ENCODE measurements at regions not wholly inside any gene's neighbourhood (a gene's known extent, or its start where the extent isn't known, plus 50 kb on each side); places are given as distances from the start of the nearest gene placed in this dataset.

DNA sequence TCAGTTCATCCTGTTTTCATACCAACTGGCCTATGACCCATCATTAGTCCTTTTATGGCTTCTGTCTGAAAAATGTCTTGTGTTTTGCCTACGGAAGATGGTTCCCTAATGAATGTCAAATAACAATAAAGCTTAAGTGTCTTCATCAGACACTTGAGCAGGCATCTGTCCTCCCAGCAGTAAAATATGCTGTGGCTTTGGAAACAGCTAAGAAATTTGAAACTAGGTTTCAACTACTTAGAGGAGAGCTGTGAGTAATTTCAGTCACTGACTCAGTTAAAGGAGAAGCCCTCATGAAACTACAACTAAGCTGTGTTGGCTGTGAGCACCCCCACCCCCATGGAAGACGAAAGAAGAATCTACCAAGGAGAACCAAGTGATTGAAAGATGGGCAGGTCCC, 409.4 kb upstream of the PPP2R3A start:
- TF ChIP-seq, protein P1, sequence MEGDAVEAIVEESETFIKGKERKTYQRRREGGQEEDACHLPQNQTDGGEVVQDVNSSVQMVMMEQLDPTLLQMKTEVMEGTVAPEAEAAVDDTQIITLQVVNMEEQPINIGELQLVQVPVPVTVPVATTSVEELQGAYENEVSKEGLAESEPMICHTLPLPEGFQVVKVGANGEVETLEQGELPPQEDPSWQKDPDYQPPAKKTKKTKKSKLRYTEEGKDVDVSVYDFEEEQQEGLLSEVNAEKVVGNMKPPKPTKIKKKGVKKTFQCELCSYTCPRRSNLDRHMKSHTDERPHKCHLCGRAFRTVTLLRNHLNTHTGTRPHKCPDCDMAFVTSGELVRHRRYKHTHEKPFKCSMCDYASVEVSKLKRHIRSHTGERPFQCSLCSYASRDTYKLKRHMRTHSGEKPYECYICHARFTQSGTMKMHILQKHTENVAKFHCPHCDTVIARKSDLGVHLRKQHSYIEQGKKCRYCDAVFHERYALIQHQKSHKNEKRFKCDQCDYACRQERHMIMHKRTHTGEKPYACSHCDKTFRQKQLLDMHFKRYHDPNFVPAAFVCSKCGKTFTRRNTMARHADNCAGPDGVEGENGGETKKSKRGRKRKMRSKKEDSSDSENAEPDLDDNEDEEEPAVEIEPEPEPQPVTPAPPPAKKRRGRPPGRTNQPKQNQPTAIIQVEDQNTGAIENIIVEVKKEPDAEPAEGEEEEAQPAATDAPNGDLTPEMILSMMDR (IDR thresholded peaks at IDR 0.05): no peak
- TF ChIP-seq EP300 (IDR thresholded peaks at IDR 0.05): no peak
